ENCODE measurements at regions not wholly inside any gene's neighbourhood (a gene's known extent, or its start where the extent isn't known, plus 50 kb on each side); places are given as distances from the start of the nearest gene placed in this dataset.

GRCh38 chr3:132159145-132159544, 124.3 kb upstream of the CPNE4 start:
- TF ChIP-seq BHLHE40 (IDR thresholded peaks at IDR 0.05; ENCODE audit: borderline replicate concordance) (no peak), NFRKB (IDR thresholded peaks at IDR 0.05) (no peak), FOXA1 (IDR thresholded peaks at IDR 0.05) (no peak), FOXM1 (IDR thresholded peaks at IDR 0.05; ENCODE audit: borderline replicate concordance) (no peak)
